Endothelial cell of umbilical vein (primary cell): ENCODE measurements at regions not wholly inside any gene's neighbourhood (a gene's known extent, or its start where the extent isn't known, plus 50 kb on each side); places are given as distances from the start of the nearest gene placed in this dataset.

Source experiments
- BruUV-seq: library from RNA; stranded (reverse); fragments of 400-500 nt; replicated peaks from 2 replicates; lab custom pipeline; 2021; lab: Mats Ljungman, UMichigan
- CTCF ChIA-PET: fragments of 300-600, 350-600 bp; sonication (Branson Sonifier 250); formaldehyde crosslinking; loops from one replicate; lab custom pipeline; 2021; ENCODE audit warnings: antibody characterized with exemption, inconsistent platforms; lab: Charles Lee
- POLR2A ChIA-PET: fragments of 300-600, 350-600 bp; sonication (Branson Sonifier 250); formaldehyde crosslinking; loops from one replicate; lab custom pipeline; 2021; ENCODE audit warnings: antibody characterized with exemption, inconsistent platforms; lab: Charles Lee
- DNase-seq: peaks from one replicate; pipeline ENCODE4 v3.0.0-alpha.2; 2011; ENCODE audit warnings: low read depth, low spot score
- FAIRE-seq: peaks from 2 replicates; lab custom pipeline; 2011; peaks lifted over from hg19 to GRCh38; lab: Jason Lieb, UNC
- H2AFZ ChIP-seq: 2 replicates; pipeline ENCODE4 v1.6.0; 2012; ENCODE audit warnings: low read depth, low read length, control low read depth, inconsistent platforms
- H3K27ac ChIP-seq: 2 replicates; pipeline ENCODE4 v1.5.1; 2011; ENCODE audit warnings: low read depth, mild to moderate bottlenecking, control low read depth, low read length, moderate library complexity; ENCODE audit not compliant: insufficient read depth
- H3K27me3 ChIP-seq, 2 experiments: 2 replicates each; pipeline versions ENCODE4 v1.6.0 to v1.6.1; 2011; ENCODE audit warnings: low read length in 2 of 2, mixed read lengths in 1 of 2; ENCODE audit not compliant: control insufficient read depth in 2 of 2, insufficient read depth in 2 of 2
- H3K36me3 ChIP-seq, 2 experiments: 2 replicates in 1 of 2; 3 replicates in 1 of 2; pipeline ENCODE4 v1.5.1; 2011; ENCODE audit warnings: low read length in 2 of 2, mild to moderate bottlenecking in 1 of 2, moderate library complexity in 1 of 2; ENCODE audit not compliant: control insufficient read depth in 2 of 2, insufficient read depth in 2 of 2; ENCODE audit errors: extremely low read depth in 1 of 2
- H3K4me1 ChIP-seq: 3 replicates; pipeline ENCODE4 v1.5.1; 2011; ENCODE audit warnings: mild to moderate bottlenecking, low read length; ENCODE audit not compliant: control insufficient read depth, insufficient read depth; ENCODE audit errors: extremely low read depth
- H3K4me2 ChIP-seq: 2 replicates; pipeline ENCODE4 v1.6.1; 2011; ENCODE audit warnings: low read length, control low read depth, mixed read lengths; ENCODE audit not compliant: insufficient read depth
- H3K4me3 ChIP-seq, 3 experiments: fragments of 200-600 bp in 1 of 3; sonication (generic), shearing (Covaris generic) in 1 of 3; replicated peaks in 1 of 3; 2 replicates each; pipeline ENCODE4 v1.5.1; 2011 to 2016; ENCODE audit warnings: control low read depth in 3 of 3, low read length in 3 of 3, mild to moderate bottlenecking in 2 of 3, inconsistent platforms in 1 of 3, low read depth in 1 of 3, moderate library complexity in 1 of 3; ENCODE audit not compliant: insufficient read depth in 1 of 3
- H3K79me2 ChIP-seq: 2 replicates; pipeline ENCODE4 v1.6.0; 2012; ENCODE audit warnings: low read length, inconsistent platforms; ENCODE audit not compliant: control insufficient read depth, insufficient read depth
- H3K9ac ChIP-seq: replicated peaks from 2 replicates; pipeline ENCODE3; 2011; ENCODE audit warnings: low read length, control low read depth; ENCODE audit not compliant: insufficient read depth; ENCODE audit errors: extremely low read depth
- H3K9me1 ChIP-seq: replicated peaks from 3 replicates; pipeline ENCODE4 v1.6.0; 2011; ENCODE audit warnings: mild to moderate bottlenecking, low read length; ENCODE audit not compliant: control insufficient read depth, insufficient read depth; ENCODE audit errors: extremely low read depth
- H3K9me3 ChIP-seq: replicated peaks from 2 replicates; pipeline ENCODE4 v1.5.1; 2012; ENCODE audit warnings: low read length, inconsistent platforms; ENCODE audit not compliant: control insufficient read depth, insufficient read depth
- H4K20me1 ChIP-seq: replicated peaks from 2 replicates; pipeline ENCODE3; 2011; ENCODE audit warnings: mild to moderate bottlenecking, low read length; ENCODE audit not compliant: control insufficient read depth, insufficient read depth; ENCODE audit errors: extremely low read depth
- EZH2 ChIP-seq: IDR thresholded peaks from 2 replicates; pipeline ENCODE4 v1.6.1; 2012; ENCODE audit warnings: borderline replicate concordance, low read depth, mild to moderate bottlenecking, moderate library complexity, low read length, inconsistent platforms; ENCODE audit not compliant: severe bottlenecking
- FOS ChIP-seq: IDR thresholded peaks from 2 replicates; pipeline ENCODE4 v1.6.1; 2011; ENCODE audit warnings: mild to moderate bottlenecking, low read length, moderate library complexity, borderline replicate concordance; ENCODE audit not compliant: insufficient read depth
- GATA2 ChIP-seq: IDR thresholded peaks from 2 replicates; pipeline ENCODE4 v1.7.0; 2011; ENCODE audit warnings: low read depth, mild to moderate bottlenecking, moderate library complexity, mixed read lengths, low read length; ENCODE audit not compliant: insufficient read length, insufficient read depth
- JUN ChIP-seq: IDR thresholded peaks from 2 replicates; pipeline ENCODE4 v1.6.1; 2011; ENCODE audit warnings: borderline replicate concordance, low read depth; ENCODE audit not compliant: insufficient read length, insufficient read depth
- MYC ChIP-seq: IDR thresholded peaks from one replicate; pipeline ENCODE4 v1.6.1; 2011; ENCODE audit warnings: mild to moderate bottlenecking, low read depth, low read length
- POLR2A ChIP-seq: IDR thresholded peaks from 2 replicates; pipeline ENCODE4 v1.6.1; 2012; ENCODE audit warnings: low read depth, mild to moderate bottlenecking, control low read depth, low read length
- POLR2AphosphoS5 ChIP-seq: IDR thresholded peaks from 2 replicates; pipeline ENCODE4 v1.6.1; 2012; ENCODE audit warnings: low read depth, mild to moderate bottlenecking, control low read depth, low read length, moderate library complexity; ENCODE audit not compliant: insufficient read depth
- dilution Hi-C: fragments of 300-500 bp; cut with MboI; formaldehyde crosslinking; loops from one replicate; pipeline ENCODE4 v1.15.0; 2019; ENCODE audit warnings: low sequenced_read_pairs; ENCODE audit not compliant: extremely low pct_ligation_motif_present
- intact Hi-C: fragments of 100-400 bp; cut with micrococcal nuclease; formaldehyde crosslinking; loops from one replicate; pipeline ENCODE4 v1.10.0; 2022
- TF ChIP-seq, protein P1 (sequence below), 2 donors: IDR thresholded peaks; 1 replicate in 1 of 2; 2 replicates in 1 of 2; pipeline ENCODE4 v1.5.1; 2011; ENCODE audit warnings: low read length in 2 of 2, mild to moderate bottlenecking in 2 of 2, moderate library complexity in 2 of 2, control low read depth in 1 of 2, inconsistent platforms in 1 of 2, low read depth in 1 of 2; ENCODE audit not compliant: insufficient read depth in 1 of 2; ENCODE audit errors: extremely low read depth in 1 of 2
- TF ChIP-seq, protein P2 (sequence below): IDR thresholded peaks from 2 replicates; pipeline ENCODE4 v1.6.1; 2011; ENCODE audit not compliant: insufficient read depth, insufficient read length

DNA sequence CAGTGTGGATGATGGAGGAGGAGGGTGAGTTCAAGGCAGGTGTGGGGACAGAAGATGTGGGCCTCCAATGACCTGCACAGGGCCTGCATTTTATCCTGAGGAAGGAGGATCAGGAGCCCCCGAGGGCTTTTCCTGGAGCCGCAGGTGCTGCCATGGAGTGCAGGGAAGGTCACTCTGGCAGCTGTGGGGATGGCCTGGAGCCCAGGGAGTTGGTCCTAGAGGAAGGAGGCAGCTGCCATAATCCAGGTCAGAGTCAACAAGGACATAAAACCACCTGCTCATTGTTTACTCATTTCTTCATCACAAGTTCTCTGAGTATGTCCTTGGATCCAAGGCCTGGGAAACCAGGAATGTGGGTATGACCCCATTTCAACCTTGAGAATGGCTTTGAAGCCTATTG, 87.2 kb downstream of the SCGB2B2 start:
- Histone ChIP-seq H2AFZ (no peak overlapping the region), H3K79me2 (no peaks in the 10 kb centered on the region), H3K27ac (no peak overlapping the region), H3K9me1 (no peaks in the 10 kb centered on the region), H3K36me3 (no peaks in the 10 kb centered on the region), H3K9ac (no peak overlapping the region), H3K4me1 (peaks cover 3% of the 10 kb centered on the region), H3K9me3 (no peaks in the 10 kb centered on the region), H4K20me1 (no peaks in the 10 kb centered on the region), H3K4me3 (no peak overlapping the region), H3K27me3 (no peaks in the 10 kb centered on the region), H3K4me2 (no peak overlapping the region)
- ChIA-PET CTCF (no interaction called here), POLR2A (no interaction called here)
- TF ChIP-seq POLR2AphosphoS5 (no peak), GATA2 (no peak), FOS (no peak), JUN (no peak), POLR2A (no peak), EZH2 (no peak), MYC (no peak)
- TF ChIP-seq, protein P1, sequence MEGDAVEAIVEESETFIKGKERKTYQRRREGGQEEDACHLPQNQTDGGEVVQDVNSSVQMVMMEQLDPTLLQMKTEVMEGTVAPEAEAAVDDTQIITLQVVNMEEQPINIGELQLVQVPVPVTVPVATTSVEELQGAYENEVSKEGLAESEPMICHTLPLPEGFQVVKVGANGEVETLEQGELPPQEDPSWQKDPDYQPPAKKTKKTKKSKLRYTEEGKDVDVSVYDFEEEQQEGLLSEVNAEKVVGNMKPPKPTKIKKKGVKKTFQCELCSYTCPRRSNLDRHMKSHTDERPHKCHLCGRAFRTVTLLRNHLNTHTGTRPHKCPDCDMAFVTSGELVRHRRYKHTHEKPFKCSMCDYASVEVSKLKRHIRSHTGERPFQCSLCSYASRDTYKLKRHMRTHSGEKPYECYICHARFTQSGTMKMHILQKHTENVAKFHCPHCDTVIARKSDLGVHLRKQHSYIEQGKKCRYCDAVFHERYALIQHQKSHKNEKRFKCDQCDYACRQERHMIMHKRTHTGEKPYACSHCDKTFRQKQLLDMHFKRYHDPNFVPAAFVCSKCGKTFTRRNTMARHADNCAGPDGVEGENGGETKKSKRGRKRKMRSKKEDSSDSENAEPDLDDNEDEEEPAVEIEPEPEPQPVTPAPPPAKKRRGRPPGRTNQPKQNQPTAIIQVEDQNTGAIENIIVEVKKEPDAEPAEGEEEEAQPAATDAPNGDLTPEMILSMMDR (IDR thresholded peaks at IDR 0.05; ENCODE audit: extremely low read depth in 1 of 2, insufficient read depth in 1 of 2, low read depth in 1 of 2, low read length in 2 of 2): no peak
- TF ChIP-seq, protein P2, sequence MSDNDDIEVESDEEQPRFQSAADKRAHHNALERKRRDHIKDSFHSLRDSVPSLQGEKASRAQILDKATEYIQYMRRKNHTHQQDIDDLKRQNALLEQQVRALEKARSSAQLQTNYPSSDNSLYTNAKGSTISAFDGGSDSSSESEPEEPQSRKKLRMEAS: no peak
- FAIRE-seq (no peak), DNase-seq (no peak)
- no TSS peak for BruUV-seq
- dilution Hi-C loops: no loop called here
- intact Hi-C loops: no loop called here
